AG08396 (cell line): ENCODE measurements at regions not wholly inside any gene's neighbourhood (a gene's known extent, or its start where the extent isn't known, plus 50 kb on each side); places are given as distances from the start of the nearest gene placed in this dataset.
"Not testable (repeated sequence)": the region's sequence is repeated elsewhere in the genome, so short reads cannot be mapped to it uniquely, and the experiment has no call there.

Experiments used
- DNase-seq: peaks from one replicate; pipeline ENCODE4 v3.0.0; 2012; ENCODE audit warnings: low spot score, mixed read lengths

DNA sequence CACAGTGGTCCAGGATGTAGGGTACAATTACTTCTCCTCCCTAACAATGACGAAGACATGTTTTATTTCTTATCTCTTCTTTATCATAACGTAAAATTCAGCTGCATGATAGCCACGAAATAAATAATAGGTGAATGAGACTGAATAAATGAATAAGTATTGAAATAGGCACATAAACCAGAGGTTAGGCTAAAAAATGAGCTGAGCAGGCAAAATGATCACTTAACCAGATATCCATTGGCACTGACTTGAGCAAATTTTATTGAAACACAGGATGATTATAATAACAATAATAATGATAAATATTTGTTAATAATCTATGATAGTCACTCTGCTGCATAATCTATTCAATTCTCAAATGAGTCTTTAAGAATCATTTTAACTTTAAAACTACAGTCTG is 506.9 kb upstream of the ZNF804A start:
- DNase-seq, result no peak

DNA sequence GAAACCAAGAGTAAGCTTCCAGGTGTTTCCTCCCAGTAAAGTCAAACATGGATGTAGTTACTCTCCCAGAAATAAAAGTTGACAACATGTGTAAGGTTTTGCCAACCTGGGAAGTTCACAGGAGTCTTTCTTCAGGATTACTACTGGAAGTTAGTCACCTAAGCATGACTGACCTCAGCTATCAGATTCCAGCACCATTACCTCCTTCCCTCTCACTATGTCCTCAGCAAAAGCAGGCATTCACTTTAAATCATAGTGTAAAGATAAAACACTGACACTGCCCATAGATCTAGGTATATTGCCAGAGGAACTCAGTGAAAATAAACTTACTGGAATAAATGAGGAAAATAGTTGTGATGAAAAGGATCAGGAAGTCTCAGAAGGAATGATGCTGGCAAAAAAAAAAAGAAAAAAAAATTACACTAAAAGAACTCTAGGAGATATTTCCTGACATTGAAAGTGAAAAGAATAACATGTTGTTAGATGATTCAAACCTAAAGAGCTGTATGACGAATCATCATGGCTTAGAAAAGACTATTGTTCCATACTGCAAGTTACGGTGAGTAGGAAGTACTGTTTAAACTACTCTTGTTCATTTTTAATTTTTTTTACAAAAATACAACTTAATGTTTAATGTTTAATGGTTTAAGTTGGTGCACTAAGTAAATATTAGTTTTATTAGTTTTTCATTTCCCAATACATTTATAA is 484.5 kb upstream of the ZNF804A start:
- DNase-seq, result no peak

DNA sequence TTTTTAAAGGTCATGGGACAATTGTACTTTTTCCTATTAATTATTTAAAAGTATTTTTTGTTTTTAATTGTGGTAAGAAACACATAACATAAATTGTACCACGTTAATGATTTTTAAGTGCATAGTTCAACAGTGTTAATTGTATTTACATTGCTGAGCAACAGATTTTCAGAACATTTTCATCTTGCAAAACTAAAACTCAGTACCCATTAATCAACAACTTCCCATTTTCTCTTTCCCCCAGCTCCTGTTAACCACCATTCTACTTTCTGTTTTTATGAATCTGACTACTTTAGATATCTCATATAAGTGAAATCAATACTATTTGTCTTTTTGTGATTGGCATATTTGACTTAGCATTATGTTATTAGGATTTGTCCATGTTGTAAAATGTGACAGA is 483.9 kb upstream of the ZNF804A start:
- DNase-seq, result no peak

DNA sequence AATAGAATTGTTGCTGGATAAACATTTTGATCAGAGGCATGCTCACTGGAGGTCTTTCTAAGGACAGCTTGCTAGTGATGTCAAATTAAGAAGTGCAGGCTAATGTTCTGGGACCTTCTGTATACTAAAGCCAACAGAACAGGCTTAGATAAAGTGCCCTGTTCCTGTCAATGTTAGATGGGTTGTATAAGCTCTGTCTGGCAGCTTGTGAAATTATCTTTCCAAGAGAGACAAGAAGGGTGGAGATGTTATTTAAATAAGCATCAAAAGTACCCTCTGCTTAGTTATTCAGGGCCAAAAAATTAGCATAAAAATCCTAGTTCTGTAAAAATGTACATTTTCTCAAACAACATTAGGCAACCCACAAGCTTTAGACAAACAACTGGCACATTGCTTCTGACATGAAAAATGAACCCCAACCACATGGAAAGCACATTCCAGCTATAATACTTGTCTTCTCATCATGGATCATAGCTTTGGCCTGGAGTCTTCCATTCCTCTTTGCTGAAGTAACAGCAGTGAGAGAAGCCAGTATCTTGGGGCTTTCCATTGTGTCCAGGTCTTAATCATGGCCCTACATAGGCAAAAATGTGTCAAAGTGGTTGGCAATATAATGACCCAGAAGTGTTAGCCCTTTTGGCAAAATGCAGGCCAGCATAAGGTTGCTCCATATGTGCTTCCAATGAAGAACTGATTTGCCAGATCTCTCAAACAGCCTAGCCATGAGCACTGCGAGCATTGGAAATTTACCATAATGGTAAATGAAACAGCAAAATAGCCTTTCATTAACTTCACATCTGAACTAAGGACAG is 478.1 kb upstream of the ZNF804A start:
- DNase-seq, result no peak

DNA sequence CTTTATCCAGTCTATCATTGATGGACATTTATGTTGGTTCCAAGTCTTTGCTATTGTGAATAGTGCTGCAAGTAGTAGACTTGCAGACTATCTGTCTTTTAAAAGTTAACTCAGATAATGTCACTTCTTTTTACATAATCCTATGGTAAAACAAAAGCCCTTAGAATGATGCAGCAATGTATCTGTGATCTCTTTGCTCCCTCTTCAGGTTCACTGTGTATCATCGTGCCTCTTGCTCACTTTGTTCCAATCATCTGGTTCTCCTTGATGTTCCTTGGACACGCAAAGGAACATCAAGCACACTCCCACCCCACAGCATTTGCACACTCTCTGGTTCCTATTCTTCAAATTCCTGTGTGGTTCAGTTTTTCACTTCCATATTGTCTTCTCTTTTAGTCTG is 472.5 kb upstream of the ZNF804A start:
- DNase-seq, result no peak

DNA sequence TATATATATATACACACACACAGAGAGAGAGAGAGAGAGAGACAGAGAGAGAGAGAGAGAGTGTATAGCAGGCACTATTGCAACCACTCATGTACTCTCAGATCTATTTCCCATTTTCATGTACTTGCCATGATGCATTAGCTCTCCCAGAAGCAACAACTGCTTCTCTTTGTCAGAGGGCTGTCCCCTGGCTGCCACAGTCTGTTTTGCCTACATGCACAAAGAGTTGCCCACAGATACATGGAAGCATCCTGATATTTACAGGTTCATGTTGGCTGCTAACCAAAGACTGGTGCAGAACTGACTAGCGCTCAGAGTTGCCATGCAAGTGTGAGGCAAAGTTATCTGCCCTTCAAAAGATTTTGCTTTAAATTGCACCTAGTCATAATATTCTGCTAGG is 469.3 kb upstream of the ZNF804A start:
- no peak for DNase-seq

DNA sequence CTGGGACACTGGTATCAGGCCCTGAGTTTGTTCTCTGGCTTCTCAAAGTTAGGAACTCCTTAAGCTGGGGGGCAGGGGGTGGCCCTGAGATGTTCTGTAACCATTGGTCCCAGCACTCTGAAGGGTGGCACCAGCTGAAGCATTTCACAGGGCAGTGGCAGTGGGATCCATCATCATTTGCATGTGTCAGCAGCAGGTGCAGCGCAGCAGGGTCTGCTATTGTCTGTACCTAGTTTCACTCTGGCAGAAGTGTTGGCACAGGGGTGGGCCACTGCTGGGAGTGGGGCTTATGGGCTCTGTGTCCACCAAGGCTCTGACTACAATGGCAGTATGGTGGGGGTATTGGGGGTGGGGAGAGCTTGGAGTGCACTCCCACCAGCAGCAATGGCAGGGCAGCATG is 460.4 kb upstream of the ZNF804A start:
- DNase-seq, result no peak

DNA sequence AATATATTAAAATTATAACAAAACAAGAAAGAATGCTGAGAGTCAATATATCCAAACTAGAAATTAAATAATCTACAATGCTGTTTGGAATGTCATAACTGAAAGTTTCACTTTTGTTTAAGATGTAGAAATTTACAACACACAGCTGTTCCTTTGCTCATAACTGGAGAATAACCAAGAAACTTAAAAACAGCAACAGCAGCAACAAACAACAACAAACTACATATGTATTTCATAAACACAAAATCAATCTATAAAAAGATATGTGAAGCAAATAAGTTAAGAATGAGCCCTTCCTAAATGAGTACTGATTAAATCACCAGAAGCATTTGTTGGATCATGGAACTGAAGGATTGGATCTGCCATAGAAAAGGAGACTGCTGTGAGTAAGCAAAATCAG is 456.5 kb upstream of the ZNF804A start:
- DNase-seq, result no peak

DNA sequence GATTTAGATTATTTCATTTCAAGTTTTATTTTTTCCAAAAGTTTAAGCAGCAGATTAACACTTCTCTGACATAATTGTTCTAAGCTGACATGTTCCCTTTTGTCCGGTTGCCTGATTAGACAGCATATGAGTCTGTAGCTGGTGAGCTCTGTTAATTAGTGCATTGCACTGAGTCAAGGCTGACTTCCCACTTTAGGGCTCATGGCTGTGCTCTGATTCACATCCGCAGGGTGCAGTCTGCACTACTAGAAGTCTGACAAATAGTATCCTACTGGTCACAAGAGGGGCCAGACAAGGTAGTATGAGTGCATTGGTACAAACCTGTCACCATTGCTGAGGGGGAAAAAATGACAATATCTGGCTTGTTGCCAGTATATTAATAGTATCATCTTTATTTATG is 443.9 kb upstream of the ZNF804A start:
- no peak for DNase-seq

DNA sequence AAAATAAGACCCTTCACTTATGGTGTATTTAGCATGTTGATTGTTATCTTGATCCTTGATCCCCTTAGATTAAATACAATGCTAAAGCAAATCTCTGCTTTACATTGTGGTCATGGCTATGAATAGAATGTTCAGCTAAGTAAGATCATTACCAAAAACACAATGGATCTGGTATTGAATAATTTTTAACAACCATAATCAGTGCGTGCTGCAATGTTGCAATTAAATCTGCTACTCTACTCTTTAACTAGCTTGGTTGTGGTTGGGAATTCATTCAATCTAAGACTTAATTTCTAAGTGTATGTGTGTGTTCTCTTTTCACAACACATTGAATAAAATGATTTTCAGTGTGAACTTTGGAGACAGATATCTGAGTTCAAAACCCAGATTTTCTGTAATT is 442.5 kb upstream of the ZNF804A start:
- no peak for DNase-seq

DNA sequence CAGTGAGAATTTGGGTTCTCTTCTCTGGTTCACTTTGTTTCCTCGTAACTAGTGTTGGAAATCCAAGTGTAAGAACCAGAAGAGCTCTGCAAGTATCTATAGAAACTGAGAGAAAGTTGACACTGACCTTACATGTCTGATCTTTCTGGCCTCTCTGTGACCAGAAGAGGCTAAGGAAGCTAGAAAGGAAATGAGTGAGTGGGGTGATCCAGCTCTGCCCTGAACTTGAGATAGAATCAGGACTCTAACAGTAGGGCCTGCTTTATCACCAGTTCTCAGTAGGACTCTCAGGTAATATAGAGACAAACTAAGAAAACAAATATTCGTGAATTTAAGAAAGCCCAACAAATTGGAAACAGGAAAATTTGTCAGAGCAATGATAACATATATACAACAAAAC is 441.2 kb upstream of the ZNF804A start:
- DNase-seq, result no peak

DNA sequence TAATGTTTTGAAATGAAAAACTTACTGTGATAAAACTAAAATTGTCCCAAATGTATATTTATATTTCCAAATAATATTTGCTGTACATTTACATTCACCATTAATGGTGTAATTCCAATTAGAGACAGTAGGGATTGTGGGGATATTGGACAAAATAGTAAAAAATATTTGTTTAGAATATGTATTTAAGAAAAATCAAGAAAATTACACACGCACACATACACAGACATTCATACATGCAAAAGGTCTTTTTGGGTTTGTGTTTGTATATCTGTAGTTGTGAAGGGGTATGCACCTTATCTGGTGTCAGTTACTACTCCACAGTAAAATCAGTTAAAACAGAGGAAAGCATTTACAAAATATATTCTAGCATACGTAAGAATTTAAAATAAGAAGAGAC is 435.9 kb upstream of the ZNF804A start:
- DNase-seq, result no peak

DNA sequence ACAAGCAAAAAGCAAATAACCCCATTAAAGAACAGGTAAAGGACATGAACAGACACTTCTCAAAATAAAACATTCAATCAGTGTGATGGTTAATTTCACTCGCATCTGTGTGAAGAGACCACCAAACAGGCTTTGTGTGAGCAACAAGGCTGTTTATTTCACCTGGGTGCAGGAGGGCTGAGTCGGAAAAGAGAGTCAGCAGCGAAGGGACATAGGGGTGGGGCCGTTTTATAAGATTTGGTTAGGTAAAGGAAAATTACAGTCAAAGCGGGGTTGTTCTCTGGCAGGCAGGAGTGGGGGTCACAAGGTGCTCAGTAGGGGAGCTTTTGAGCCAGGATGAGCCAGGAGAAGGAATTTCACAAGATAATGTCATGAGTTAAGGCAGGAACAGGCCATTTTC is 429.5 kb upstream of the ZNF804A start:
- DNase-seq, result not testable (repeated sequence)

DNA sequence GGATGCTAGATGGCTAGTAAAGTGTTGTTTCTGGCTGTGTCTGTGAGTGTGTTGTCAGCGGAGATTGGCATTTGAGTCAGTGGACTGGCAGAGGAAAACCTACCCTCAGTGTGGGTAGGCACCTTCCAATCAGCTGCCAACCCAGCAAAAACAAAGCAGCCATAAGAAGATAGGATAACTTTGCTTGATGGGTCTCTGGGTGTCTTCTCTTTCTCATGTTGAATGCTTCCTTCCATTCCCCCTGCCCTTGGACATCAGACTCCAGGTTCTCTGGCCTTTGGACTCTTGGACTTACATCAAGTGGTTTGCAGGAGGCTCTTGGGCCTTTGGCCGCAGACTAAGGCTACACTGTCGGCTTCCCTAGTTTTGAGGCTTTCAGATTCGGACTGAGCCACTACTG is 429.0 kb upstream of the ZNF804A start:
- no peak for DNase-seq

DNA sequence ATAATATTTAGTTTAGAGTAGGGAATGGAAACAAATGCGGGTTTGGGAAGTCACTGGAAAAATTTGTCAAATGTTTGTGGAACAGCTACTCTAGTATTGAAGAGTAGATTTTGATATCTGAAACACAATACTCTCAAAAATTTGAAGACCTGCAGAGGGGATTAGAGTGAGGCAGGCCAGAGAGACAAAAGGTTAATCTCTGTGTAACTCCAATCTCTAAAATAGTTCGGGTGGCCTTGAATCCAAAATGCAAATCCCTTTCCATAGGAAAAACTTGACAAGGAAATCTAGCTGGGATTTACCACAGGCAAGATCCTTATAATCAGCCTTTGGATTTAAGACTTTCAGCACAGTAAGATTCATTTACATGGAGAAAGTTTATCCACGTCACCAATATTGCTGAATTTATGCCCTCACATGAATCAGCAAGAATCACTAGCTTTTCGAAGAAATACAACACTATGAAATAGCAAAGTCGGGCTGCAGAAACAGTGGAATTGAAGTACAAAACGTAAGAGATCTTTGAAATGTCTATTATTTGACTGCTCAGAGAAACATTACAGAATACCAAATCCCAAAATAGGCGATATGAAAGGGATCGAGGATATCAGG is 423.7 kb upstream of the ZNF804A start:
- DNase-seq, result no peak

DNA sequence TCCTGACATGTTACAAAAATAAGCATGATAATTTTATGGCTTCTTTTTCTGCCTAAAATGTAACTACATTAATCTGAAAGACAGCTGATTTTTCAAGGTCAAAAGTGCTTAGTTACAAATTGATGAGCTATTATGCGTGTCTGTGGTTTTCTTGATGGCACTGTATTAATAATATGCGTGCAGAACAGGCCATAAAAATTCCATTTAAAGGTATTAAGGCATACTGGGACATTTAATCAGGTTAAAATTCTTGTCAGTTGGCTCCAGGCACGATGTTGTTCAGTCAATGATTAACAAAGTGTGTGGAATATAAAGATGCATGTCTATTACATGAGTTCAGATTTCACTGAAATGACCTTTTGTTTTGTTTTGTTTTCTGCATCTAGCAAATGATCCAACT is 420.1 kb upstream of the ZNF804A start:
- DNase-seq, result no peak

DNA sequence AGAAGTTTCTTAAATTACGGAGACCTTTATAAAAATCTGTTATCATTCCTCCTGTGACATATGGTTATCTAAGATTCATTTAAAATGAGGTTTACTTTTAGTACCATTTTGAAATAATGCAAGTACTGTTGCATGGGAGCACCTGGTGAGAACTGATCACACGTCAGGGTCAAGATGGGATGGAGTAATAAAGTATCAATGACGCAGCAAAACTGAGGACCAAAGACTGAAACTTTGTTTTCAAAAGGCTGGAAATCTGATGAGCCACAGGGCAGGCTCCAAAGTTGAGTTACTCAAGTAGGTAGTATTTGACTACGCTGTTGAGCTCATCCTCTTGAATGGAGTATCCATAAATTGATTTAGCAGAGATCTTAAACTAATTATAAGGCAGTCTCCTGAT is 411.9 kb upstream of the ZNF804A start:
- no peak for DNase-seq

DNA sequence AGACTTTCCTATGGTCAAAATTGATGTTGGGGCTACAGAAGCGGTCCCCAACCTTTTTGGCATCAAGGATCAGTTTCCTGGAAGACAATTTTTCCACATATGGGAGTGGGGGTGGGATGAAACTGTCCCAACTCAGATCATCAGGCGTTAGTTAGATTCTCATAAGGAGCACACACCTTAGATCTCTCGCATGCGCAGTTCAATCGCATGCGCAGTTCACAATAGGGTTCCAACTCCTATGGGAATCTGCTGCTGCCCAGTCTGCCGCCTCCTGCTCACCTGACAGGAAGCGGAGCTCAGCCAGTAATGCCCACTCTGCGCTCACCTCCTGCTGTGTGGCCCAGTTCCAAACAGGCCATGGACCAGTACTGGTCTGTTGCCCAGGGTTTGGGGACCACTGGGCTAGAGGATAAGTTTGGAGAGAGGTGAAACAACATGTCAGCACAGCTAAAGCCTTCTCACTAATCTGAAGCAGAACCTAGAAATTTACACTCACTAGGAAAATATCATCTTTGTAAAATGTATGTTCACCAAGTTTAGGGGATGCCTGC is 410.8 kb upstream of the ZNF804A start:
- no peak for DNase-seq

DNA sequence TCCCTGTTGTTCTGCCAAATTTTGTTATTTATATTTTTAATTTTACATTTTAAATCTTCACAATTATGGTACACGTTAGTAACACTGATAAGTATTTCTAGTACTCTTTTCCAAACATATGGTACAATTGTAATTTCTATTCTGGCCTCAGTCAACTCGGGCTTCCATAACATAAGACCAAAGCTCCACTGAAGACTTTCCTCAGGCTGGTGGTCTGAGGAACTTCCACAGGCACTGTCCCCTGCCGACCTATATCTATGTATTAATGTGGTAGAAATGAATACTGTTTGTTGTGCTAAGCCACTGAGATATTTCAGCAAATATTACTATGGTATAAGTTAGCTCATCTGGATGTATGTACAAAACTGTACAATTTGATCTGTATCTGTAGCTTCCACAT is 407.6 kb upstream of the ZNF804A start:
- DNase-seq, result no peak

DNA sequence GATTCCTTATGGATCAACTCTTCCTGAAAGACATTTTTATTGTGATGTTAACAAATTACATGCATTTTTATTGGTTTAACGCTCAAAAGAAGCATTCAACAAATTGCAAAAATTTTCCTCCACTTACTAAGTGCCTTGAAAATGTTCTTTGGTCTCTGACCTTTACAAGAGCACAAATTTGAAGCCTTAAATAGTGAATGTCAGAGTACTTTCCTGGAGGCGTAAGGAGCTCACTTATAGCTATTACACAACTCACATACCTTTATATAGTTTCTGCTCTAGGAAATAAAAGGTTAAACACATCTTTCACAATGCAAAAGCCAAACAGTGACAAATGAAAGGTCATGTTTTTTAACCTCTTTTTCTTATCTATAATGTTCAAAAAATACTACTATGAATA is 405.7 kb upstream of the ZNF804A start:
- no peak for DNase-seq

DNA sequence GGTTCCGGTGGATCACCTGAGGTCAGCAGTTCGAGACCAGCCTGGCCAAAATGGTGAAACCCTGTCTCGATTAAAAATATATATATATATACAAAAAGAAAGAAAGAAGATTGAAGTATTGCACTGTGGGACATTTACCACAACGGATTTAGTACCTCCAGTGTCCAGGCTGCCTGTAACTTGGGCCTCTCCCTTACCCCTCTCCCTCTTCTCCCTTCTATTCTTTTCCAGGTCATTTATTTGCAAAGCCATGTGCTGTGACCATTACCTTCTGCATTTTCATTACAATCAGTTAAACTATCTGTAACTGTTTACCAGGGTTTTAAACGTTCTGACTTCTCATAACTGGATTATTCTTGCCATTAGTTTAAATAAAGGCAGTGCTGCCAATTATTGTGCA is 400.9 kb upstream of the ZNF804A start:
- DNase-seq, result no peak

DNA sequence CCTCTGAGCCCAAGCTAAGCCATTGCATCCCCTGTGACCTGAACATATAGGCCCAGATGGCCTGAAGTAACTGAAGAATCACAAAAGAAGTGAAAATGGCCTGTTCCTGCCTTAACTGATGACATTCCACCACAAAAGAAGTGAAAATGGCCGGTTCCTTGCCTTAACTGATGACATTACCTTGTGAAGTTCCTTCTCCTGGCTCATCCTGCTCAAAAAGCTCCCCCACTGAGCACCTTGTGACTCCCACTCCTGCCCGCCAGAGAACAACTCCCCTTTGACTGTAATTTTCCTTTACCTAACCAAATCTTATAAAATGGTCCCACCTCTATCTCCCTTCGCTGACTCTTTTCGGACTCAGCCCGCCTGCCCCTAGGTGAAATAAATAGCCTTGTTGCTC is 399.5 kb upstream of the ZNF804A start:
- DNase-seq, result not testable (repeated sequence)

DNA sequence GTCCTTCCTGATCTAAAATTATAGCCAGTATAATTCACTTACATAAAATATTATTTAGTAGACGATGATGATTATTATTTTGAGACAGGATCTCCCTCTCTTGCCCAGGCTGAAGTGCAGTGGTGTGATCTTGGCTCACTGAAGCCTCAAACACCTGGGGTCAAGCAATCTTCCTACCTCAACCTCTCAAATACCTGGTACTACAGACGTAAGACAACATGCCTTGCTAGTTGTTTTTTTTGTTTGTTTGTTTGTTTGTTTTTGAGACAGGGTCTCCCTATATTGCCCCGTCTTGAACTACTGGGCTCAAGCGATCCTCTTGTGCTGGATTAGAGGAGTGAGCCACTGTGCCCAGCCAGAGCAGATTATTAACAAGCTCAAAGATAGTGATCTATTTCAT is 399.1 kb upstream of the ZNF804A start:
- no peak for DNase-seq
